Stimulated activated CD4-positive, alpha-beta T cell treated with anti-CD3 and anti-CD28 coated beads, Interleukin-2, amount 100 ng/mL, for 48 hours (primary cell): ENCODE measurements at regions not wholly inside any gene's neighbourhood (a gene's known extent, or its start where the extent isn't known, plus 50 kb on each side); places are given as distances from the start of the nearest gene placed in this dataset.
"Not testable (repeated sequence)": the region's sequence is repeated elsewhere in the genome, so short reads cannot be mapped to it uniquely, and the experiment has no call there.

Source experiments
- DNase-seq, 2 donors: peaks; one replicate each; pipeline ENCODE4 v3.0.0-alpha.2; 2020

DNA sequence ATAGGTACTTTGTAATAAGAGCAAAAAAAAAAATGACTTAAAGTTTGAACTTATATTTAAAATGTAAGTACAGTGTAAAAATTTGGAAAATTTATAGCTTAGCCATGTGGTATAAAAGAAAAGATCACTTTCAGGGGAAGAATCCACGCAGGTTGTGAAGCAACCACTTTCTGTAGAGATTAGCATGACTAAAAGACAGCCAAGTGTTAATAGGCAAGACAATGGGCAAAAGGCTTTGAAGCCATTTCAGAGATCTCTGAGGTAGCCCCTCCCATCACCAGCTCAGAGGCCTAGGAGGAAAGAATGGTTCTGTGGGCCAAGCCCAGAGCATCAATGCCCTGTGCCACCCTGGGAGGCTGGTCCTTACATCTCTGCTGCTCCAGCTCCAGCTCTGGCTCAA is 346.3 kb upstream of the CHD1 start:
- no peak for DNase-seq

GRCh38 chr5:99272576-99272975 is 343.8 kb upstream of the CHD1 start:
- no peak for DNase-seq

GRCh38 chr5:99258819-99259218 is 330.0 kb upstream of the CHD1 start:
- no peak for DNase-seq

DNA sequence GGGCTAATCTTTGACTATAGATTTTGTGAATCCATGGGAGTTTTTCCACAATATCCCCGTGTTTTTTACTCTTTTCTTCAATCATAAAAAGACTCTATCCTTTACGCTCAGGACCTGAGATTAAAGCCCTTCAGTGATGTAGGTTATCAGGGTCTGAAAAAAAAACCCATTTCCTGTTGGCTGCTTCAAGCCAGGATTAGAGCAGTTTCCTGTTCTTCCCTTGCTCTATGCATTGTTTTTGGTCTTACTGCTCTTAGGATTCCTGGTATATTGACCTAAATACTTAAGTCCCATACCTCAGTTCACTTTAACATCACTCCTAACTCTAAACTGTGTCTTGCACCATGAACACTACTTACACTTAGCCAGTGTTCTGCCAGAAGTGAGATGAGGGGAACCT is 319.3 kb upstream of the CHD1 start:
- DNase-seq: no peak

DNA sequence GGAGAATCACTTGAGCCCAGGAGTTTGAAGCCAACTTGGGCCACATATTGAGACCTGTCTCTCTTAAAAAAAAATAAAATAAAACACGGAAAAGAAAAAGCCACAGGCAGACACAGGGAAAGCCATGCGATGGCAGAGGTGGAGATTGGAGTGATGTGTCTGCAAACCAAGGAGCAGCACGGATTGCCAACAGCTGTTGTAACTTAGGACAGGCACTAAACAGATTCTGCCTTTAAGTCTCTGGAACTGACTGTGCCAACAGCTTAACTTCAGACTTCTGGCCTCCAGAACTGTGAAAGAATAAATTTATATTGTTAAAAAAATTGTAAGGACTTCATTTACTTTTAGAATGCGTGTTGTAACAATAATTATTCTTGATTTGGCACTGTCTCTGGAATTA is 318.5 kb upstream of the CHD1 start:
- DNase-seq: no peak

GRCh38 chr5:99243111-99243510 is 314.3 kb upstream of the CHD1 start:
- DNase-seq: no peak

GRCh38 chr5:99239826-99240360 is 311.1 kb upstream of the CHD1 start:
- no peak for DNase-seq

- DNase-seq: no peak
These were observed 262.5 kb upstream of the CHD1 start for GRCh38 chr5:99191206-99191745.

DNA sequence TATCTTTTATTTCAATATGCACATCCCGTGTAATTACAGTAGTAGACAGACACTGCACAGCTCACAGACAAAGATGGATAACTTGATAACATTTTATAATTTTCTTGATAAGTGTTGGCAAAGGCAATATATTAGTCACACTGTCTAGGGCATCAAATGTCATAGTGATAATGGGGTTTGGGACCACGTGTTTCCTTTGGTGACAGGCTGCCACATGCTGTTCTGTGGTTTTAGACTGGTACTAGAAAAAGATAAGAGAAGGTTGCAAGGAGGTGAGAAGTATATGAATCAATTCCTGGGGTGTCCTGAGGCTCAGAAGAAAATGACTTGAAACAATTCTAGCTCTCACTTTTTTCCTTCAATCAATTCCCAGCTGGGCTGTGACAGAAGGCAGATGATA is 258.8 kb upstream of the CHD1 start:
- DNase-seq: no peak

- no peak for DNase-seq
These were observed 250.4 kb upstream of the CHD1 start for GRCh38 chr5:99179206-99179605.

DNA sequence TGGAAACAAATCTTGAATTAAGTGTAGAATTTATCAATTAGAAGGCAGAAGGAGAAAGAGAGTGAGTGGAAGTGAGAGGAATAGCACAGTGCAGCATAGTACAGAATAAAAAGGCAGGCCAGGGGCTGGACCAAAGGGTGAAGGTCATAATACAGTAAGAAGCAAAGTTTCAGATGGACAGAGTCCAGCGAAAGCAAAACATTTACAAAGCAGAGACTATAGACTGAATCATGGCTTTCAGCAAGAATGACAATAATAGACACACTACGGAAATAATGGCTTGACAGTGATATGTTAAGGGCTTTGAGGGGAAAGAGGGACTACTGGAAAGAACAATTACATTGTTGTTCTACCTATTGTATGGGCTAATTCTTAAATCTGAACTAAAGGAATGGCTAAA is 249.0 kb upstream of the CHD1 start:
- no peak for DNase-seq

DNA sequence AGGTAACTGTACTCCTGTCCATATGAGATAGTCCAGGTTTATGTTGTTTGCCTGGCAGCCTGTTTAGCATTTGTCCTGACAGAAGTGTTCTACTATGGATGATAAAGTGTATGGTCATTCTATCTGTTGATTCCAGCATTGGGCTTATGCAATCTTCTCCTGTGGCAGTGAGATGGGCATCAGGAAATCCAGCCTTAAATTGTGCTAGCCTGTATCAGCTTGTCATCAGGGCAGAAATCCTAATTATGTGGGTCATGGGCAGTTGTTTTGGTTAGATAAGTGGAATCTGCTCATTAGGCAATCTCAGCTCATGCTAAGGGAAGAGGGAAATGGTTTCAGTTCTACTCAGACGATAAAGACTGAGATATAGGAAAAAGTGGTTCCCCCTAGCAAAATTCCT is 247.4 kb upstream of the CHD1 start:
- DNase-seq: no peak

GRCh38 chr5:99169309-99169708 is 240.5 kb upstream of the CHD1 start:
- no peak for DNase-seq

- not testable (repeated sequence) for DNase-seq
These were observed 232.7 kb upstream of the CHD1 start for GRCh38 chr5:99161538-99161937.

GRCh38 chr5:99156688-99157087 is 227.9 kb upstream of the CHD1 start:
- DNase-seq: no peak

DNA sequence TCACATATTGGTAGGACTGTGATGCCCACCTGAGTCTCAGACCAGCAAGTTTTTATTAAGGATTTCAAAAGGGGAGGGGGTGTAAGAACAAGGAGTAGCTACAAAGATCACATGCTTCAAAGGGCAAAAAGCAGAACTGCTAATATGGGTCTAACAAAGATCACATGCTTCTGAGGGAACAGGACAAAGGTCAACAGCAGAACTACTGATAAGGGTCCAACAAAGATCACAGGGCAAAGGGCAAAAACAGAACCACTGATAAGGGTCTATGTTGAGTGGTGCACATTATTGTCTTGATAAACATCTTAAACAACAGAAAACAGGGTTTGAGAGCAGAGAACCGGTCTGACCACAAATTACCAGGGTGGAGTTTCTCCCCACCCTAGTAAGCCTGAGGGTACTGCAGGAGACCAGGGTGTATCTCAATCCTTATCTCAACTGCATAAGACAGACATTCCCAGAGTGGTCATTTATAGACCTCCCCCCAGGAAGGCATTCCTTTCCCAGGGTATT is 214.5 kb upstream of the CHD1 start:
- not testable (repeated sequence) for DNase-seq

GRCh38 chr5:99141534-99142128 is 212.8 kb upstream of the CHD1 start:
- no peak for DNase-seq

DNA sequence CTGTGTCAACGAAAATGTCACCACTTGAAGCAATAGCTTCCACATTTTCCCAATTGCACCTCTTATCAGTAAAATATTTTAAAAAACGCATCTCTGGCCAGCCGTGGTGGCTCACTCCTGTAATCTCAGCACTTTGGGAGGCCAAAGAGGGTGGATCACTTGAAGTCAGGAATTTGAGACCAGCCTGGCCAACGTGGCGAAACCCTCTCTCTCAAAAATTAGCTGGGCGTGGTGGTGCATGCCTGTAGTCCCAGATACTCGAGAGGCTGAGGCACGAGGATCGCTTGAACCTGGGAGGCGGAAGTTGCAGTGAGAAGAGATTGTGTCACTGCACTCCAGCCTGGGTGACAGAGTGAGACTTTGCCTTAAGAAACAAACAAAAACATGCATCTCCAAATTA is 210.1 kb upstream of the CHD1 start:
- DNase-seq: no peak

DNA sequence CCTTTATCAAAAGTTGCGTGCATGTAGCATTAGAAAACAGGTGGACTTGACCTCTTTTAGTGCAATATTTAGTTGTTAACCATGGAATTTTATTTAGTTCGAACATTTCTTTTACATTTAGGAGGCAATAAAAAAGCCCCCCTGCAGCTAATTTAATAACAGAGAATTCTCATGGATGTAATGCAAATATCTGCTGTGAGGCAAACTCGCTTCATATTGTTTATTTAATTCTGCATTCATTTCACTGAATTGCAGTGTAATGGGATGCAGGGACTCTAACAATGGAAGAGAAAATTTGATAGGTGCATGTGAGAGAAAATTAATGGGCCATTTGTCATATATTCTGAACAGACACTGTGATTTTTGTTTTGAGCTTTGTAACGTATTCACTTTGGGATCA is 205.1 kb upstream of the CHD1 start:
- DNase-seq: no peak

DNA sequence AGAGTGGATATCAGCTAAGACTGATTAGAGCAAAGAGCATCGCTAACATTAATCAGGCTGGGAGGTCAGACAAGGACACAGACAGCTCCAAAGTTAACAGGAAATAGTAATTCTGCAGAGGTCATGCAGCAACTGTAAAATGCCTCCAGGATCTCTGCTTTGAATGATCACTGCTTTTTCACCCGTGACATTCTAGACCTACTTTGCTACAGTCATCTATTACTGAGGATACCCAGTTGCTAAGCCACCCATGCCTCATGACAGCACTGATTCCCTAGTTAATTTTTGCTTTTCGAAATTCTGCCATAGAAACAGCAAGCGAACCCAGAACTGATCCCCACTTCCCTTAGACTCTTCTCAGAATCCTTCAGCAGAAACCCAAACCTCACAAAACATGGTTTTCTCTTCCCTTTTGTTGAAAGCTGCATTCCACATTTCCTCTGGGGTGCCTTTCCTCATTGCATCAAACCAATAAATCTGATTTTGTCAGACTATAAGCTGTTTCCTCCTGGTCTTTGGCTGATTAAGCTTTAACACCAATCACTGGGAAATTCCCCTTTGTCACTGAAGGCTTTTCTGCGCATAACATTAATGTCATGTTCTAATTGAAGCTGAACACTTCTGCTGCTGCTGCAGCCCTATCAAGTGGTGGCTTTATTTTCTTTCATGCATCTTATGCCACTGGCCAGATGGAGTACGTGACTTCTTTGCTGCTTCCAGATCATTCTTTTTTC is 201.1 kb upstream of the CHD1 start:
- no peak for DNase-seq

GRCh38 chr5:99122976-99123375 is 194.2 kb upstream of the CHD1 start:
- no peak for DNase-seq

DNA sequence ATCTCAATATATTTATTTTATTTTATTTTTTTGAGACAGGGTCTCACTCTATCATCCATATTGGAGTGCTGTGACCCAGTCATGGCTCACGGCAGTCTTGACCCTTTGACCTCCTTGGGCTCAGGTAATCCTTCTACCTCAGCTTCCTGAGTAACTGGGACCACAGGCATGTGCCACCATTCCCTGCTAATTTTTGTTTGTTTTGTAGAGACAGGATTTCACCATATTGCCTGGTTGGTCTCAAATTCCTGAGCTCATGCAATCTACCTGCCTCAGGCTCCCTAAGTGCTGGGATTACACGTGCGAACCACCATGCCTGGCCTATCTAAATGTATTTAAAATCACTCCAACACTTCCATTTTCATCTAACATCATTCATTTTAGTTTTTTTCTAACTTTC is 190.5 kb upstream of the CHD1 start:
- DNase-seq: no peak

GRCh38 chr5:99116526-99116925 is 187.7 kb upstream of the CHD1 start:
- no peak for DNase-seq

GRCh38 chr5:99109894-99110293 is 181.1 kb upstream of the CHD1 start:
- DNase-seq: no peak
